GM12864 (cell line): ENCODE measurements at regions not wholly inside any gene's neighbourhood (a gene's known extent, or its start where the extent isn't known, plus 50 kb on each side); places are given as distances from the start of the nearest gene placed in this dataset.

Experiments used
- DNase-seq: peaks from one replicate; pipeline ENCODE4 v3.0.0-alpha.2; 2011; ENCODE audit warnings: low read depth
- H3K4me3 ChIP-seq: 2 replicates; pipeline ENCODE4 v1.5.1; 2011; ENCODE audit warnings: mild to moderate bottlenecking, low read depth, low read length, control low read depth
- CTCF ChIP-seq: IDR thresholded peaks from 2 replicates; pipeline ENCODE4 v1.5.1; 2011; ENCODE audit warnings: low read depth, mild to moderate bottlenecking, moderate library complexity, low read length, control low read depth, inconsistent platforms; ENCODE audit errors: missing control alignments

GRCh38 chr1:78437941-78438340, 52.8 kb upstream of the PTGFR start:
- TF ChIP-seq CTCF: no peak
- no peak overlapping the region for H3K4me3 ChIP-seq
- no peak for DNase-seq

DNA sequence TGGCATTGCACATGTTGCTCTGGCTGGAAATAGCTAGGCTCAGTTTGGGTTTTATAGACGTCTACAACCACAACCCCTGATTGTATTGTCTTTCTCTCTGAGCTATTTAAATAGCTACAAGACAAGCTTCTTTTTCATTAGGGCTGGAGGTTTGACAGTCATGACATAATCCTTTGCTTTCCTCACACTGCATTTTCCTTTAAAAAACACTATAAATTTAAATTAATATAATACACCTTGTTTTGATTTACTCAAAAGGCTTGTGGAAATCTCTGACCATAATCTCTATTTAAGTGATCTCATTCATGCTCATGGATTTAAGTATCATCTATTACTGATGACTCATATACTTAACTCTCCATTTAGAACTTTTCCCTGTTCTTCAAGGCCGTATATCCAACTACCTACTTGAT, 50.4 kb upstream of the PTGFR start:
- TF ChIP-seq CTCF: no peak
- DNase-seq: no peak
- no peak overlapping the region for H3K4me3 ChIP-seq
